ENCODE measurements at regions not wholly inside any gene's neighbourhood (a gene's known extent, or its start where the extent isn't known, plus 50 kb on each side); places are given as distances from the start of the nearest gene placed in this dataset.

GRCh38 chr3:3699816-3700633 lies 99.2 kb upstream of the LRRN1 start:
- Mint-ChIP-seq H3K36me3 (no peaks in the 10 kb centered on the region), H3K27me3 (ENCODE audit: low read depth) (no peaks in the 10 kb centered on the region), H3K27ac (no peak overlapping the region), H3K4me1 (peaks cover 7% of the 10 kb centered on the region), H3K4me3 (no peak overlapping the region), H3K9me3 (peaks cover 3% of the 10 kb centered on the region)
- DNase-seq (ENCODE audit: low spot score in 2 of 2, unreplicated experiment in 2 of 2) = no peak
- TF ChIP-seq CTCF (IDR thresholded peaks at IDR 0.05; ENCODE audit: unreplicated experiment) = no peak

GRCh38 chr3:3699407-3699806 lies 99.8 kb upstream of the LRRN1 start:
- no peak overlapping the region for H3K4me3 Mint-ChIP-seq
- TF ChIP-seq CTCF (IDR thresholded peaks at IDR 0.05; ENCODE audit: unreplicated experiment) = no peak
- no peaks in the 10 kb centered on the region for H3K27me3 Mint-ChIP-seq (ENCODE audit: low read depth)
- H3K9me3 Mint-ChIP-seq = peaks cover 3% of the 10 kb centered on the region
- no peak for DNase-seq (ENCODE audit: low spot score in 2 of 2, unreplicated experiment in 2 of 2)
- H3K27ac Mint-ChIP-seq = no peak overlapping the region
- H3K36me3 Mint-ChIP-seq = no peaks in the 10 kb centered on the region
- H3K4me1 Mint-ChIP-seq = peaks cover 6% of the 10 kb centered on the region

- no peak for DNase-seq (ENCODE audit: low spot score in 2 of 2, unreplicated experiment in 2 of 2)
- no peak overlapping the region for H3K4me3 Mint-ChIP-seq
- H3K36me3 Mint-ChIP-seq = peaks cover 2% of the 10 kb centered on the region
- no peaks in the 10 kb centered on the region for H3K27me3 Mint-ChIP-seq (ENCODE audit: low read depth)
- peaks cover 9% of the 10 kb centered on the region for H3K4me1 Mint-ChIP-seq
- H3K27ac Mint-ChIP-seq = no peak overlapping the region
- H3K9me3 Mint-ChIP-seq = peaks cover 7% of the 10 kb centered on the region
- TF ChIP-seq CTCF (IDR thresholded peaks at IDR 0.05; ENCODE audit: unreplicated experiment) = no peak
Measured at GRCh38 chr3:3696345-3696744, 102.9 kb upstream of the LRRN1 start.

GRCh38 chr3:3693593-3693992 lies 105.6 kb upstream of the LRRN1 start:
- no peaks in the 10 kb centered on the region for H3K27me3 Mint-ChIP-seq (ENCODE audit: low read depth)
- no peak overlapping the region for H3K27ac Mint-ChIP-seq
- peaks cover 3% of the 10 kb centered on the region for H3K4me1 Mint-ChIP-seq
- no peak for DNase-seq (ENCODE audit: low spot score in 2 of 2, unreplicated experiment in 2 of 2)
- peaks cover 7% of the 10 kb centered on the region for H3K9me3 Mint-ChIP-seq
- TF ChIP-seq CTCF (IDR thresholded peaks at IDR 0.05; ENCODE audit: unreplicated experiment) = no peak
- H3K4me3 Mint-ChIP-seq = no peak overlapping the region
- H3K36me3 Mint-ChIP-seq = peaks cover 2% of the 10 kb centered on the region

- Mint-ChIP-seq H3K27me3 (ENCODE audit: low read depth) (no peaks in the 10 kb centered on the region), H3K4me1 (peaks cover 3% of the 10 kb centered on the region), H3K27ac (no peak overlapping the region), H3K36me3 (peaks cover 2% of the 10 kb centered on the region), H3K4me3 (no peak overlapping the region), H3K9me3 (peaks cover 4% of the 10 kb centered on the region)
- no peak for DNase-seq (ENCODE audit: low spot score in 2 of 2, unreplicated experiment in 2 of 2)
- TF ChIP-seq CTCF (IDR thresholded peaks at IDR 0.05; ENCODE audit: unreplicated experiment) = no peak
Measured at GRCh38 chr3:3689601-3690375, 109.4 kb upstream of the LRRN1 start.

Data from mesothelial cell of epicardium (in vitro differentiated cells).